ENCODE measurements at regions not wholly inside any gene's neighbourhood (a gene's known extent, or its start where the extent isn't known, plus 50 kb on each side); places are given as distances from the start of the nearest gene placed in this dataset.

GRCh38 chr1:58158506-58159433, 387.8 kb downstream of the OMA1 start:
- FAIRE-seq (no peak), ATAC-seq (no peak), DNase-seq (ENCODE audit: low read depth, low spot score) (no peak)
- CTCF ChIA-PET: interaction anchor here (0.6 to 13.7 kb wide), 27 partner anchors 9 to 1338 kb away, joined by 3 to 164 read pairs (median 4); no protein-coding TSS in a partner anchor
- POLR2A ChIA-PET: interaction anchor here (0.6 to 6.5 kb wide), 10 partner anchors 33 to 236 kb away, joined by 3 to 64 read pairs (median 4); no protein-coding TSS in a partner anchor
- no peaks in the 10 kb centered on the region for H4K20me1 ChIP-seq (ENCODE audit: control insufficient read depth, insufficient read depth)
- no peaks in the 10 kb centered on the region; a peak in 1 of 4 replicates for H3K27me3 ChIP-seq (replicated peaks in 1 of 2; ENCODE audit: control insufficient read depth in 2 of 2, insufficient read depth in 2 of 2, low read length in 1 of 2)
- no TSS peak for BruUV-seq (replicated peaks)
- RAD21 ChIA-PET (ENCODE audit: unreplicated experiment): interaction anchor here (0.6 to 11.6 kb wide), 15 partner anchors 9 to 232 kb away, joined by 3 to 202 read pairs (median 4); no protein-coding TSS in a partner anchor
- peak in 1 of 2 experiments; percentile 14; a peak in 1 of 4 replicates for TF ChIP-seq BHLHE40 (IDR thresholded peaks at IDR 0.05; ENCODE audit: borderline replicate concordance in 1 of 2, low read depth in 2 of 2, low read length in 1 of 2)
- TF ChIP-seq HCFC1 (IDR thresholded peaks at IDR 0.05; ENCODE audit: low read length): no peak
- peak in 1 of 3 experiments; percentile 24; a peak in 2 of 6 replicates for TF ChIP-seq CTCF (IDR thresholded peaks at IDR 0.05 in 2 of 3, conservative IDR thresholded peaks at IDR 0.05 in 1 of 3; ENCODE audit: control insufficient read depth in 2 of 3, extremely low read depth in 1 of 3, insufficient read depth in 1 of 3, low read depth in 3 of 3, low read length in 3 of 3)
- TF ChIP-seq SMARCA5 (IDR thresholded peaks at IDR 0.05): peak; percentile 95
- 0 out of 2 replicates have a peak, but pooled peaks have one; percentile 30 for TF ChIP-seq RAD51 (IDR thresholded peaks at IDR 0.05)
- no peak for TF ChIP-seq ATF2 (IDR thresholded peaks at IDR 0.05; ENCODE audit: low read length)
- TF ChIP-seq ZNF217 (IDR thresholded peaks at IDR 0.05): peak; percentile 68; the same call in 1 of the 2 replicates
- TF ChIP-seq NBN (IDR thresholded peaks at IDR 0.05): no peak
- 0 out of 2 replicates have a peak, but pooled peaks have one; percentile 45 for TF ChIP-seq ZNF687 (IDR thresholded peaks at IDR 0.05)
- TF ChIP-seq NFXL1 (IDR thresholded peaks at IDR 0.05; ENCODE audit: borderline replicate concordance): no peak
- peak; percentile 34; the same call in 1 of the 2 replicates for TF ChIP-seq RAD21 (IDR thresholded peaks at IDR 0.05; ENCODE audit: insufficient read depth, low read depth, low read length)
- H3K27ac ChIP-seq (ENCODE audit: control insufficient read depth, insufficient read depth): no peak overlapping the region
- peaks cover 3% of the 10 kb centered on the region; the same call in 1 of the 2 replicates for H3K4me1 ChIP-seq (ENCODE audit: control insufficient read depth, insufficient read depth, low read length)
- H3K4me2 ChIP-seq (ENCODE audit: control insufficient read depth, insufficient read depth): no peak overlapping the region
- 11% methylated on average over 11 of the region's 11 CpGs for WGBS (ENCODE audit: insufficient coverage, insufficient replicate concordance, low lambda C conversion rate, missing lambda C conversion rate)
- in situ Hi-C loops (cut with MboI): no loop called here
- SMC1A ChIA-PET (ENCODE audit: uncharacterized antibody, unreplicated experiment): interaction anchor here (0.6 to 17.8 kb wide), 31 partner anchors 8 to 243 kb away, joined by 3 to 258 read pairs (median 5); no protein-coding TSS in a partner anchor
- no peak overlapping the region for H3K4me3 ChIP-seq
- no peaks in the 10 kb centered on the region for H3K79me2 ChIP-seq (ENCODE audit: control insufficient read depth, insufficient read depth, low read length)
- no peak overlapping the region for H3K9ac ChIP-seq (ENCODE audit: control insufficient read depth, insufficient read depth, low read length)
- H3K9me3 ChIP-seq (replicated peaks; ENCODE audit: control insufficient read depth, insufficient read depth, low read length): no peaks in the 10 kb centered on the region
- no peaks in the 10 kb centered on the region for H3K36me3 ChIP-seq (ENCODE audit: control insufficient read depth in 2 of 2, insufficient read depth in 2 of 2, low read length in 1 of 2)
- H2AFZ ChIP-seq (ENCODE audit: control insufficient read depth, low read depth, low read length): no peak overlapping the region
- intact Hi-C loops (cut with micrococcal nuclease; ENCODE audit: unreplicated experiment): loop anchor here (2.0 kb wide), 2 partner anchors 54 to 92 kb away; no protein-coding TSS in a partner anchor

Measured in GM12878 (cell line).